NCI-H1092 treated with DMSO at 0.1 percent for 48 hours (cell line): ENCODE measurements at regions not wholly inside any gene's neighbourhood (a gene's known extent, or its start where the extent isn't known, plus 50 kb on each side); places are given as distances from the start of the nearest gene placed in this dataset.
A peak's percentile ranks its signal among the peaks of the same experiment; 100 is the strongest.

Experiments used
- DNase-seq: peaks from one replicate; lab custom pipeline; 2025; lab: John Stamatoyannopoulos, UW

GRCh38 chr12:66962290-66962689 lies 283.4 kb upstream of the GRIP1 start:
- DNase-seq, result no peak

- DNase-seq, result no peak
These were observed 285.0 kb upstream of the GRIP1 start for GRCh38 chr12:66963901-66964300.

- no peak for DNase-seq
These were observed 285.8 kb upstream of the GRIP1 start for GRCh38 chr12:66964629-66965028.

DNA sequence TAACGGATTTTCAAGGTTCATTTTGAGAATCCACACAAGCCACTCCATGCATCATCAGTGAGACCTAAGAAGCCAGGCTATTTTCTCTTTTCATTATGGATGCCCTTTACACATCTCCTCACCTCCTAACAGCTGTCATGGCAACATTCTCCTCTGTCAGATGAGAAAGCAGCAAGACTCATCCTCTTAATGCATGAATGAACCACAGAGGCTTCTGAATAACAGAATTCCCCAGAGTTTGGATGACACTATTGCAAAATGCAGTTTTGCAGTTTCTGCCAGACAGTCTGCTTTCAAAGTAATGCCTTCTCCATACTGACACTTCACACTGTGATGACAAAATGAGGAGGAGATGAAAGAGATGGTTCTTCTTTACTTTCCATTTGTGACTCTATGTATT lies 286.7 kb upstream of the GRIP1 start:
- no peak for DNase-seq

GRCh38 chr12:66971816-66972215 lies 292.9 kb upstream of the GRIP1 start:
- DNase-seq, result no peak

- DNase-seq, result no peak
These were observed 292.6 kb upstream of the CAND1 start for GRCh38 chr12:66976526-66976925.

GRCh38 chr12:66978802-66979201 lies 290.4 kb upstream of the CAND1 start:
- no peak for DNase-seq

DNA sequence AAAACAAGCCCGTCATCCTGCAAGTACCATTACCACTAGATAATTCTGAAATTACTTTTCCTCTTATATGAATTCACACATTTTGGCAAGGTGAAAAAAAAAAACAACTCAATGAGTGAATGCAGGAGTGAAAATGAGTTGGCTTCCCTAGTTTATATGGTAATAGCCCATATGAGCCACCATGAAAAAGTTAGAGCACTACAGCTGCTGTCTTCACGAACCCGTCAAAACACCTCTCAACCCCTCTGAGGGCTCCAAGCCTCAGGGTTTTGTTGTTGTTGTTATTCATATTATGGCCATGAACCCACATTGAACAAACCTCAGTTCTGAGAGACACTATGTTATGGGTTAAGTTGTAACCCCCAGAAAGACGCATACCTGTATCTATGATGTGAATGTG lies 289.9 kb upstream of the CAND1 start:
- no peak for DNase-seq

- DNase-seq, result no peak
These were observed 285.1 kb upstream of the CAND1 start for GRCh38 chr12:66984077-66984476.

GRCh38 chr12:66984962-66985361 lies 284.2 kb upstream of the CAND1 start:
- no peak for DNase-seq

DNA sequence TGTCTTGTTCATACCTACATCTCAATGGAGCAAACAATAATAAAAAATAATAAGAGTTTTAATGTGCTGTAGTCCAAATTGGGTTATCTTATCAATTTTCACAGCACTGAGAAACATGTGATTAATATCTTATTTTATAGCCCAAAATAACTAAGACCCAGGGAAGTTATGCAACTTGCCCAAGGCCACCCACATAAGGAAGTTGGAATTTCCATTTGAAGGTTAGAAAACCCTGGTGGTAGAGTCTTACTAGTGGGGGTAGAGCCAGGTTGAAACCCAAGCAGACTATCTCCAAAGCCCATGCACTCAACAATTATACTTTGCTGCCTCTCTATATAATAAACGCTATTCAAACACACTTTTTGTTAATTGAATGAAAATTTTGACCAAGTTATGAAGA lies 270.0 kb upstream of the CAND1 start:
- DNase-seq, result no peak

- DNase-seq, result no peak
These were observed 267.9 kb upstream of the CAND1 start for GRCh38 chr12:67001251-67001650.

GRCh38 chr12:67002720-67003119 lies 266.4 kb upstream of the CAND1 start:
- peak; percentile 32 for DNase-seq

- DNase-seq, result no peak
These were observed 262.5 kb upstream of the CAND1 start for GRCh38 chr12:67006610-67007009.

GRCh38 chr12:67014642-67015041 lies 254.5 kb upstream of the CAND1 start:
- no peak for DNase-seq

DNA sequence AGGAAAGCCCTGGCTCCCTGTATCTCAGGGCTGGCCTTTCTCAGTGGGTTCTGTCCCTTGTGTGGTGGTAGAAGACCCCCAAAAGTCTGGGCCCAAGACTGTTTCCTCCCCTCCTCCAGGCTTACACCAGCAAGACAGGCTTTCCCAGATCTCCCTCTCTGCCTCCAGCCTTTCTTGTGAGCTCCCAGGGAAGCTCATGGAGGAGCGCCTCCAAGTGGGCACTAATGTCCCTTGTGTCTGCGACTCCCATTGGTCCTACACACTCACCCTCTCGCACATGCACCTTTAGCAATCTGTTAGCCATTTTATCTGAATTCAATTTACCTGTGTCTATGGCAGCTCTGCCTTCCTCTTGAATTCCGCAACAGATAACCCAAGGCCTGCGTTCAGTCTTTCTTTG lies 251.1 kb upstream of the CAND1 start:
- no peak for DNase-seq

- peak; percentile 52 for DNase-seq
These were observed 250.1 kb upstream of the CAND1 start for GRCh38 chr12:67019070-67019469.

- DNase-seq, result peak; percentile 43
These were observed 243.5 kb upstream of the CAND1 start for GRCh38 chr12:67025543-67026114.

GRCh38 chr12:67026487-67027246 lies 242.5 kb upstream of the CAND1 start:
- no peak for DNase-seq

- DNase-seq, result no peak
These were observed 240.6 kb upstream of the CAND1 start for GRCh38 chr12:67028529-67028928.

DNA sequence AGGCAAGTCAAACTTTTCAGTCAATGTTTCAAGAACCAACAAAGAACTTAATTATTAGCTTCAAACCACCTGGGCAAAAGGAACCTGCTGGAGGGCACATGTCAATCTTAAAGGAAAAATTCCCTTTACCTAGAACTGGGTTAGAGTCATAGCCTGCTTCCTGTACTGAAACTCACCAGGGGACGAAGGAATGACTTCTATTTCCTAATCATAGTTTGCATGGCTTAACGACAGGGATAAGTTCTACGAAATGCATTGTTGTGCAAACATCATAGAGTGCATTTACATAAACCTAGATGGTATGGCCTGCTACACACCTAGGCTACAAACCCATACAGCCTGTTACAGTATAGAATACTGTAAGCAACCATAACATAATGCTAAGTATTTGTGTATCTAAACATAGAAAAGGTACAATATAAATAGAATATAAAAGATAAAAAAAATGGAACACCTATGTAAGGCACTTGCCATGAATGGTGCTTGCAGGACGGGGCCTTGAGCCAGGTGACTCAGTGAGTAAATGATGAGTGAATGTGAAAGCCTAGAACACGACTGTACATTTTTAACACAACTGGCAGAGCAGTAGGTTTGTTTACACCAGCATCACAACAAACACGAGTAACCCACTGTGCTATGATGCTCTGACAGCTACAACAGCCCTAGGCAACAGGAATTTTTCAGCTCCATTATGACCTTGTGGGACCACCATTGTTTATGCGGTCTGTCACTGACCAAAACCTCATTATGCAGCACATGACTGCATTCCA lies 234.9 kb upstream of the CAND1 start:
- peak; percentile 11 for DNase-seq

- DNase-seq, result no peak
These were observed 234.0 kb upstream of the CAND1 start for GRCh38 chr12:67035121-67035520.

DNA sequence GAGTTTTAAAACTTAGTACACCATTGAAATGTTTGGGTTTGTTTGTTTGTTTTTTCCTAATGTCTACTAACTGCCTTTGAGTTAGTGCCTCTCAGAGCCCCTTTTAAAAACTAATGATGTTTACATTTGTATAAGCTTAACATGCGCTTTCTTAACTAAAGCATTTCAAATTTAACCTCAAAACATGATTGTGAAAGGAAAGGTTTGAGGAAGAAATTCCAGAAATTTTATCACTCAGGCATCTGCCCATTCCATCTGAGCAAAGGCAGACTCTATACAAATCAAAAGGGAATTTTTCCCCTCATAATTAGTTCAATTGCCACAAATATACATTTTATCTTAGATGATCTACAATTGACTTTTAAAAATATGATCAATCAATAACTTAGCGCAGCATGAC lies 230.7 kb upstream of the CAND1 start:
- no peak for DNase-seq
